ENCODE measurements at regions not wholly inside any gene's neighbourhood (a gene's known extent, or its start where the extent isn't known, plus 50 kb on each side); places are given as distances from the start of the nearest gene placed in this dataset.

DNA sequence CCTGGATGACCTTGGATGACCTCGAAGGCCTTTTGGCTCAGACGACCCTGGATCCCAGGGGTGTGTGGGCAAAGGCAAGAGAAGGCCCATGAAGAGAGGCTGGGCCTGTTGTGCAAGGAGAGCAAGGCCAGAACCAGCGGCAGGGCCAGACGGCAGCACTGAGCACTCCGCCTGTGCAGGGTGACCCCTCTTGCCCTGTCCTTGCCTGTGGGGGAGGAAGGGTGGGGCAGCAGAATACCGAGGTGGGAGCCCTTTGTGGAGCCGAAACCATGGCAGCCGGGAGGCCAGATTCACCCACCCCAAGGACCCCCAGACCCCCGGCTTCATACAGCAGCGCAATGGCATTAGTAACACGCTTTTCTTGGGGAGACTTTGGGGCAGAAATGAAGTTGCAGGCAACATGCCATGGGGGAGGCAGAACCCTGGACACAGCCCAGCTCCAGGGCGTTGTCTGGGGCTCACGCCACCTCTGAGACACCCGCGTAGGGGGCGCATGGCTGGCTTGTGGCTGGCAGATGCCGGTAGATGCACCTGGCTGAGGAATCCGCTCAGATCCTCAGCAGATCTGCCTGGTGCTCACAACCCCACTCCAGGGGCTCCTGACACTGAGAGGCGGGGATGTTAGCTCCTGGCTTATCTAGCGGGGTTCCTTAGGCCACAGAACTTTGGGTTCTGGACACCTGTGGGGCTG, 114.5 kb downstream of the FAM53A start:
- Histone ChIP-seq H3K27ac (ENCODE audit: low read depth, low read length) (no peak overlapping the region), H3K27me3 (ENCODE audit: control insufficient read depth, insufficient read depth, low read length) (peaks cover 33% of the 10 kb centered on the region), H3K4me3 (ENCODE audit: low read depth, low read length) (no peak overlapping the region), H3K9me3 (ENCODE audit: control insufficient read depth, insufficient read depth, low read length) (no peaks in the 10 kb centered on the region; the same call in 1 of the 2 replicates)
- ChIA-PET POLR2A (no interaction called here), CTCF (no interaction called here)
- TF ChIP-seq, protein P1, sequence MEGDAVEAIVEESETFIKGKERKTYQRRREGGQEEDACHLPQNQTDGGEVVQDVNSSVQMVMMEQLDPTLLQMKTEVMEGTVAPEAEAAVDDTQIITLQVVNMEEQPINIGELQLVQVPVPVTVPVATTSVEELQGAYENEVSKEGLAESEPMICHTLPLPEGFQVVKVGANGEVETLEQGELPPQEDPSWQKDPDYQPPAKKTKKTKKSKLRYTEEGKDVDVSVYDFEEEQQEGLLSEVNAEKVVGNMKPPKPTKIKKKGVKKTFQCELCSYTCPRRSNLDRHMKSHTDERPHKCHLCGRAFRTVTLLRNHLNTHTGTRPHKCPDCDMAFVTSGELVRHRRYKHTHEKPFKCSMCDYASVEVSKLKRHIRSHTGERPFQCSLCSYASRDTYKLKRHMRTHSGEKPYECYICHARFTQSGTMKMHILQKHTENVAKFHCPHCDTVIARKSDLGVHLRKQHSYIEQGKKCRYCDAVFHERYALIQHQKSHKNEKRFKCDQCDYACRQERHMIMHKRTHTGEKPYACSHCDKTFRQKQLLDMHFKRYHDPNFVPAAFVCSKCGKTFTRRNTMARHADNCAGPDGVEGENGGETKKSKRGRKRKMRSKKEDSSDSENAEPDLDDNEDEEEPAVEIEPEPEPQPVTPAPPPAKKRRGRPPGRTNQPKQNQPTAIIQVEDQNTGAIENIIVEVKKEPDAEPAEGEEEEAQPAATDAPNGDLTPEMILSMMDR (IDR thresholded peaks at IDR 0.05; ENCODE audit: low read depth, low read length): no peak
- no peak for DNase-seq (ENCODE audit: low read depth, low spot score)

DNA sequence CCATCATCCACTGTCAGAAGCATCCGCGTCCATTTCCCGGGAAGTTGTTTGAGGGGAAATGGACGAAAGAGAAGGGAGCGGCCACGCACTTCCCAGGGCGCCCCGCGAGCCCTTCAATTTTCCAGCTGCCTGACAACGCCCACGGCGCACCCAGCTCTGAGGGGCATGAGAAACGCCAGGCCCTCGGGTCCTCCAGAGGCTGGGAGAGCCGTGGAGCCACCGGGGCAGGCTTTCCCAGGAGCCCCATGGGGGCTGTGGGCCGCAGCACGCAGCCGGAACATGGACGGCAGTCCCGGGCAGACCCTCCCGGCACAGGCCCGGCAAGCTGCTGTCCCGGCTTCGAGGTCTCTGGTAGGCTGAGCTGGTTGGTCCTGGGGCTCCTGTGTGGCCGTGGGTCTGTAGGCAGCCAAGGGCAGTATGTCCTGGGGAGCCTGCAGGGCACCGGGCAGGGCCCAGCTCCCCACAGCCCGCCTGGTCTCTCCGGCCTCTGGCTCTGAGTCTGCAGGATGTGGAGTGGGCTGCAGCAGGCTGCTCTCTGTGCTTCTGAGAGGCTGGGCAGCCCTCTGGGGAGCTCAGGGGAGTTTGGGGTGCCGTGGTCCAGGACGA, 115.2 kb downstream of the FAM53A start:
- TF ChIP-seq, protein P1 (IDR thresholded peaks at IDR 0.05; ENCODE audit: low read depth, low read length): no peak
- H3K27me3 ChIP-seq (ENCODE audit: control insufficient read depth, insufficient read depth, low read length): peaks cover 30% of the 10 kb centered on the region
- no peak overlapping the region for H3K27ac ChIP-seq (ENCODE audit: low read depth, low read length)
- no peak overlapping the region for H3K4me3 ChIP-seq (ENCODE audit: low read depth, low read length)
- CTCF ChIA-PET: no interaction called here
- H3K9me3 ChIP-seq (ENCODE audit: control insufficient read depth, insufficient read depth, low read length): no peaks in the 10 kb centered on the region; the same call in 1 of the 2 replicates
- DNase-seq (ENCODE audit: low read depth, low spot score): no peak
- POLR2A ChIA-PET: no interaction called here

DNA sequence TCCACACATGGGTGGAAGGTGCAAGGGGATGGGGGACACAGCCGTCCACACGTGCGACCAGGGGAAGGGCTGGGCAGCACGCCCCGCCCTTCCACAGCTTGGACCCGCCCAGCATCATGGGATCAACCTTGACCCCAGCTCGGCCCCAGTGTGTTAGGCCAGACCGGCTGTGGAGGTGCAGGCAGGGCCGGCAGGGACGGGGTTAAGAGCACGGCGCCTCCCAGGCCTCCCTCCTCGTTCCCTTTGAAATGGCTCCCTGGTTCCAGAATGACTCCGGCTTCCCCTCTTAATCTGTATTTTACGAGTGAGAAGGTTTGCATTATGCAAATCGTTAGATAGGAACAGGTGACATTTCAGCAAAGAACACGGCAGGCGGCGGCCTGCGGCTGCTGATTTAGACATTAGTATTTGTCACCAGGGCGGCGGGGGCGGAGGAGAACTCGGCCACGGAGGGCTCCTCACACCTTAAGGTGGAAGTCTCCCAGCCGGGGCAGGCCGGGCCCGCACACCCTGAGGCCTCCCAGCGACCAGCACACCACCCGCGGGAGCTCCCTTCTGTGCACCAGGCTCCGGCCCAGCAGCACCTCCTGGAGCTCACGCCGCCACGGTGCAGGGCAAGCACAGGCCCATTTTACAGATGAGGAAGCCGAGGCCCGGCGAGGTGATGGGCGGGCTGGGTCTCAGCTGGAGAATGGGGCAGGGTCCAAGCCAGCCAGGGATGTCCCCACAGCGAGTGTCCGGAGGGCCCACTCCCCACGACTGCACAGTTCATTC, 116.1 kb downstream of the FAM53A start:
- Histone ChIP-seq H3K27me3 (ENCODE audit: control insufficient read depth, insufficient read depth, low read length) (peaks cover 27% of the 10 kb centered on the region), H3K4me3 (ENCODE audit: low read depth, low read length) (no peak overlapping the region), H3K9me3 (ENCODE audit: control insufficient read depth, insufficient read depth, low read length) (no peaks in the 10 kb centered on the region; the same call in 1 of the 2 replicates), H3K27ac (ENCODE audit: low read depth, low read length) (no peak overlapping the region)
- CTCF ChIA-PET: no interaction called here
- no peak for DNase-seq (ENCODE audit: low read depth, low spot score)
- POLR2A ChIA-PET: no interaction called here
- TF ChIP-seq, protein P1 (IDR thresholded peaks at IDR 0.05; ENCODE audit: low read depth, low read length): no peak

DNA sequence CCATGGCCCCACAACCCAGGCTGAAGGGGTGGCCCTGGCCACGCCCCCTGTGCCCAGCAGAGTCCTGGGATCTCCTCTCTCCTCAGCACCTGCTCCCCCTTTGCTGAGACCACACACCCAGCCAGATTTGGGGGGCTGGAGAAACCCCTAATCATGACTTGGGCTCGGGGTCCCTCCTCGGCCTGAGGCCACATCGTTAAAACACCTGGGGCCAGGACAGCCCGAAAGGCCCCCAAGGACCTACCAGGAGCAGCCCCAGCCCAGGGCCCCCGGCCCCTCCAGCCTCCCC, 116.7 kb downstream of the FAM53A start:
- H3K27ac ChIP-seq (ENCODE audit: low read depth, low read length): no peak overlapping the region
- TF ChIP-seq, protein P1 (IDR thresholded peaks at IDR 0.05; ENCODE audit: low read depth, low read length): no peak
- no peaks in the 10 kb centered on the region; the same call in 1 of the 2 replicates for H3K9me3 ChIP-seq (ENCODE audit: control insufficient read depth, insufficient read depth, low read length)
- CTCF ChIA-PET: no interaction called here
- no peak overlapping the region for H3K4me3 ChIP-seq (ENCODE audit: low read depth, low read length)
- DNase-seq (ENCODE audit: low read depth, low spot score): no peak
- POLR2A ChIA-PET: interaction anchor here (0.9 kb wide), 1 partner anchor 11 kb away, joined by 3 read pairs; no protein-coding TSS in a partner anchor
- H3K27me3 ChIP-seq (ENCODE audit: control insufficient read depth, insufficient read depth, low read length): peaks cover 27% of the 10 kb centered on the region

Data from AG04450 (cell line).